ENCODE measurements at regions not wholly inside any gene's neighbourhood (a gene's known extent, or its start where the extent isn't known, plus 50 kb on each side); places are given as distances from the start of the nearest gene placed in this dataset.
"Not testable (repeated sequence)": the region's sequence is repeated elsewhere in the genome, so short reads cannot be mapped to it uniquely, and the experiment has no call there.

GRCh38 chr1:57558066-57558465, 134.2 kb upstream of the DAB1 start:
- H2AFZ ChIP-seq (ENCODE audit: low read depth, low read length, poor library complexity, severe bottlenecking); H3K9ac ChIP-seq (ENCODE audit: low read length); POLR2A ChIA-PET; RAD21 ChIA-PET (ENCODE audit: low non-redundant PET in 1 of 2, low total read pairs in 2 of 2, uncharacterized antibody in 2 of 2, unreplicated experiment in 2 of 2); H3K27me3 ChIP-seq (ENCODE audit: insufficient read depth, low read length); H4K20me1 ChIP-seq (ENCODE audit: insufficient read depth); BruUV-seq (replicated peaks); H3K4me1 ChIP-seq (ENCODE audit: control insufficient read depth in 1 of 2, insufficient read depth in 2 of 2, low read length in 2 of 2); H3K9me2 ChIP-seq (ENCODE audit: insufficient read depth); H3K36me3 ChIP-seq (ENCODE audit: control insufficient read depth in 1 of 2, insufficient read depth in 2 of 2, low read length in 2 of 2); DNase-seq (ENCODE audit: low read depth, low spot score); H3K4me2 ChIP-seq (ENCODE audit: low read length); H3K27ac ChIP-seq (ENCODE audit: low read depth, low read length); CTCF ChIA-PET; H3K4me3 ChIP-seq (replicated peaks in 1 of 2; ENCODE audit: low read depth in 1 of 2, low read length in 2 of 2); H3K79me2 ChIP-seq (ENCODE audit: insufficient read depth, low read length); ATAC-seq; H3K9me3 ChIP-seq (ENCODE audit: control insufficient read depth in 1 of 2, insufficient read depth in 1 of 2, low read depth in 1 of 2, low read length in 2 of 2); intact Hi-C loops (cut with micrococcal nuclease): not testable (repeated sequence)

GRCh38 chr1:57553666-57554065, 129.8 kb upstream of the DAB1 start:
- H4K20me1 ChIP-seq (ENCODE audit: insufficient read depth) = no peaks in the 10 kb centered on the region
- no peak overlapping the region for H3K4me3 ChIP-seq (replicated peaks in 1 of 2; ENCODE audit: low read depth in 1 of 2, low read length in 2 of 2)
- no peak overlapping the region for H2AFZ ChIP-seq (ENCODE audit: low read depth, low read length, poor library complexity, severe bottlenecking)
- H3K79me2 ChIP-seq (ENCODE audit: insufficient read depth, low read length) = no peaks in the 10 kb centered on the region
- TF ChIP-seq POLR2A (IDR thresholded peaks at IDR 0.05; ENCODE audit: borderline replicate concordance, extremely low read depth, insufficient read depth, insufficient read length) (no peak), CEBPB (IDR thresholded peaks at IDR 0.05; ENCODE audit: low read depth) (no peak), SRF (IDR thresholded peaks at IDR 0.05; ENCODE audit: low read depth) (no peak), RAD21 (IDR thresholded peaks at IDR 0.05; ENCODE audit: low read depth) (no peak), ATF3 (IDR thresholded peaks at IDR 0.05) (no peak), TCF7L2 (IDR thresholded peaks at IDR 0.05; ENCODE audit: borderline replicate concordance, extremely low read depth, insufficient read depth, insufficient read length) (no peak), MAX (IDR thresholded peaks at IDR 0.05) (no peak), CTCF (IDR thresholded peaks at IDR 0.05 in 2 of 3, conservative IDR thresholded peaks at IDR 0.05 in 1 of 3; ENCODE audit: borderline replicate concordance in 1 of 3, insufficient read depth in 1 of 3, low read depth in 2 of 3, low read length in 2 of 3) (no peak), REST (IDR thresholded peaks at IDR 0.05; ENCODE audit: low read depth) (no peak), EZH2phosphoT487 (IDR thresholded peaks at IDR 0.05; ENCODE audit: borderline replicate concordance) (no peak), CBX3 (IDR thresholded peaks at IDR 0.05; ENCODE audit: low read depth) (no peak)
- DNase-seq (ENCODE audit: low read depth, low spot score) (no peak), ATAC-seq (no peak)
- no peaks in the 10 kb centered on the region for H3K9me3 ChIP-seq (ENCODE audit: control insufficient read depth in 1 of 2, insufficient read depth in 1 of 2, low read depth in 1 of 2, low read length in 2 of 2)
- no peak overlapping the region for H3K9ac ChIP-seq (ENCODE audit: low read length)
- ChIA-PET RAD21 (ENCODE audit: low non-redundant PET in 1 of 2, low total read pairs in 2 of 2, uncharacterized antibody in 2 of 2, unreplicated experiment in 2 of 2) (no interaction called here), CTCF (no interaction called here), POLR2A (no interaction called here)
- H3K27ac ChIP-seq (ENCODE audit: low read depth, low read length) = no peak overlapping the region
- H3K36me3 ChIP-seq (ENCODE audit: control insufficient read depth in 1 of 2, insufficient read depth in 2 of 2, low read length in 2 of 2) = no peaks in the 10 kb centered on the region
- H3K4me2 ChIP-seq (ENCODE audit: low read length) = no peak overlapping the region
- H3K4me1 ChIP-seq (ENCODE audit: control insufficient read depth in 1 of 2, insufficient read depth in 2 of 2, low read length in 2 of 2) = no peaks in the 10 kb centered on the region
- intact Hi-C loops (cut with micrococcal nuclease) = no loop called here
- no peaks in the 10 kb centered on the region for H3K9me2 ChIP-seq (ENCODE audit: insufficient read depth)
- no peaks in the 10 kb centered on the region for H3K27me3 ChIP-seq (ENCODE audit: insufficient read depth, low read length)
- BruUV-seq (replicated peaks) = no TSS peak
